ENCODE measurements at regions not wholly inside any gene's neighbourhood (a gene's known extent, or its start where the extent isn't known, plus 50 kb on each side); places are given as distances from the start of the nearest gene placed in this dataset.

DNA sequence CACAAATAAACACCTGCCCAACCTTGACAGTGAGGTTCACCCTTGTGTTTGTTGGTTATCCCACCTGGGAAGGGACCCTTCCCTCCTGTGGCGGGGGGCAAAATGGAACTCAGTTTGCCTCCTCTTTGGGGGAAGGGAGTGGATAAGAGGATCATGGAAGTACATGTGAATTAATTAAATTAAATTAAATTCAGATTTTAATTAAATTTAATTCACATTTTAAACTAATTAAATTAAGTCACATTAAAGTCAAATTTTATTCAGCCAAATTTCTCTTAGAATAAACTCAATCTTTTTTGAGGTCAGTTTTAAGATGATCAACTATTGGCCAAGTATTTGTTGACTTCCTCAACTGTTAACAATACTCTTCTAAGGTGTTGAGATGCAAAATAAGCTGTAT lies 252.4 kb upstream of the AJAP1 start:
- no peak for DNase-seq (ENCODE audit: low read depth)
- H3K4me3 ChIP-seq (ENCODE audit: low read length), result no peak overlapping the region
- TF ChIP-seq, protein P1, sequence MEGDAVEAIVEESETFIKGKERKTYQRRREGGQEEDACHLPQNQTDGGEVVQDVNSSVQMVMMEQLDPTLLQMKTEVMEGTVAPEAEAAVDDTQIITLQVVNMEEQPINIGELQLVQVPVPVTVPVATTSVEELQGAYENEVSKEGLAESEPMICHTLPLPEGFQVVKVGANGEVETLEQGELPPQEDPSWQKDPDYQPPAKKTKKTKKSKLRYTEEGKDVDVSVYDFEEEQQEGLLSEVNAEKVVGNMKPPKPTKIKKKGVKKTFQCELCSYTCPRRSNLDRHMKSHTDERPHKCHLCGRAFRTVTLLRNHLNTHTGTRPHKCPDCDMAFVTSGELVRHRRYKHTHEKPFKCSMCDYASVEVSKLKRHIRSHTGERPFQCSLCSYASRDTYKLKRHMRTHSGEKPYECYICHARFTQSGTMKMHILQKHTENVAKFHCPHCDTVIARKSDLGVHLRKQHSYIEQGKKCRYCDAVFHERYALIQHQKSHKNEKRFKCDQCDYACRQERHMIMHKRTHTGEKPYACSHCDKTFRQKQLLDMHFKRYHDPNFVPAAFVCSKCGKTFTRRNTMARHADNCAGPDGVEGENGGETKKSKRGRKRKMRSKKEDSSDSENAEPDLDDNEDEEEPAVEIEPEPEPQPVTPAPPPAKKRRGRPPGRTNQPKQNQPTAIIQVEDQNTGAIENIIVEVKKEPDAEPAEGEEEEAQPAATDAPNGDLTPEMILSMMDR (IDR thresholded peaks at IDR 0.05; ENCODE audit: insufficient read depth, low read depth, low read length, missing control alignments), result no peak

DNA sequence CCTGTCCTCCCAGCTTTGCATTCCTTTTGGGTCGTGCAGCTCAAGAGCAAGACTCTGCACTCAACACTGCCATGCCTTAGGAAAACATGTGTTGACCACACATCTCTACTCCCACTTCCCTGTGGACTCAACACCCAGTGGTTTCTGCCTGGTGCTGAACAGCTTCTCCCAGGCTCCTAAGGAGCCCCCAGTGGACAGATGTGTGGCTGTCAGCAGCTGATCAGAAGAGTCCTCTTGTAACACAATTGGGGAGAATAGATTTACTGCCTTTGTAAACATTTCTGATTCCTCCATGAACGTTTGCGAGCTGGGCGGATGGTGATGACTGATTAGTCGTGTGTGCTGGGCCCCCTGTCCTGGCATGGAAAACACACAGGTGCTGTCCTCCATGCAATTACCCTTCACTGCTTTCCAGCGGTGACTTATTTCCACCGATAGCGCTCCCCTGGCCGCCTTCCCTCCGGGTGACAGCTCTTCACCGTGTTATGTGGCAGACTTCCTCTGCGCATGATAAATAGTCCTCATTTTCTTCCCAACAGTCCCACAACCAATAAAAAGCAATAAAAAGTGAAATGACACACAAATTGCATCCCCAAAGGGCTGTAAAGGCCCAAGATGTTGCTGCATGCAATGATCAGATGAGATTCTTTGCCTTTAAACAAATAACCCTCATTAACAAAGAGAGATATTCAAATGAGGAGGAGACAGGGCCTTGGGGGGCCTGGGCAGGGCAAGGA lies 249.4 kb upstream of the AJAP1 start:
- H3K4me3 ChIP-seq (ENCODE audit: low read length), result no peak overlapping the region
- TF ChIP-seq, protein P1 (IDR thresholded peaks at IDR 0.05; ENCODE audit: insufficient read depth, low read depth, low read length, missing control alignments), result no peak
- DNase-seq (ENCODE audit: low read depth), result no peak

DNA sequence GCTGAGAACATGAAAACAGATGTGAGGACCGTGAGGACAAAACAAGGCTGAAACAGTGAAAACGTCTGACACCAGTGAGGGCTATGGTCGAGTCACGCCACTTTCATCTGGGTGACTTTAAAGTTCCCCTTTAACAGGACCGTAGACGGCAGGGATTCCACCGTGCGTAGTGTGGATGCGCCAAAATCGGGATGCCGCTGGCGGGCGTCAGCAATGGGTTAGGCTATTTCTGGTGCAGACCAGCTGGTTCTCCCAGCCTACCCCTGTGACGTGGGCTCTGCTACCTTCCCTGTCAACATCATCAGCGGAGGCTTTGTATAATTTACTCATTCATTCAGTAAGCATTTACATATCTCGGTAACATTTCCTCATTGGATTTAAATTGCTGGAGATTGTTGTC lies 246.6 kb upstream of the AJAP1 start:
- TF ChIP-seq, protein P1 (IDR thresholded peaks at IDR 0.05; ENCODE audit: insufficient read depth, low read depth, low read length, missing control alignments), result no peak
- DNase-seq (ENCODE audit: low read depth), result no peak
- H3K4me3 ChIP-seq (ENCODE audit: low read length), result no peak overlapping the region

DNA sequence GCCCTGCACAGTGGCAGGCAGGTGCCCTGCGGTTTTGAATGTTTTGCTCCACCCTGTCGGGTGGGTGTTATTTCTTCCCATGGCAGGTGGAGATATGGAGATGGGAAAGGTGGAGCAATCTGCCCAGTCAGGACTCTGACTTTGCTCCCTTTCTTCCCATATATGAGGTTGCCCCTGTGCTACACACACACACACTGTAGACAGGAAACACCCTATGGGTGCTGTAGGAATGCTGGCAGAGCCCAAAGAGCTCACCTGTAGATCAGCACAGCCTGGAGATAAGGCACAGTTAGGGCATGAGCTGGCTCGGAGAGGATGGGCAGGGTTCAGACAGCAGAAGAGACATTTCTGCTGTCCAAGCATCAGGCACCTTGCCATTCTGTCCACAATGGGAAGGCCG lies 246.0 kb upstream of the AJAP1 start:
- no peak for DNase-seq (ENCODE audit: low read depth)
- TF ChIP-seq, protein P1 (IDR thresholded peaks at IDR 0.05; ENCODE audit: insufficient read depth, low read depth, low read length, missing control alignments), result no peak
- no peak overlapping the region for H3K4me3 ChIP-seq (ENCODE audit: low read length)

DNA sequence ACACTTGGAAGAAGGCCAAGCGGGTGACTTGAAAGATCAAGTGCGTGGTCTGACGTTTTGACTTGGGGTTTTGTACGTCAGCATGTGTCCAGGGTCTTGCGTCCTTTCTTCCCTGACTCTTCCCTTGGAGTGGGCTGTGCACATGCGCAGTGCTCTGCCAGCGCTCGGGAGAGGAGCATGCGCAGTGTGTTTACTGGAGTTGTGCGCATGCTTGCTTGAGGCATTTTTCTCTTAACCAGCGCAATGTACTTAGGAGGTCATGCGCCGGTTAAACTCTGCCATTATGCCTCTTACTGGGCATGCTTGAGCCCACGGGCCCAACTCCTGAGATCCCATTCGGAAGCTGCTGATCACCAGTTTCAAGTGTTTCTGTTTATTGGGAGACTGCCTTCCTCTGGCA lies 242.5 kb upstream of the AJAP1 start:
- DNase-seq (ENCODE audit: low read depth), result no peak
- TF ChIP-seq, protein P1 (IDR thresholded peaks at IDR 0.05; ENCODE audit: insufficient read depth, low read depth, low read length, missing control alignments), result no peak
- no peak overlapping the region for H3K4me3 ChIP-seq (ENCODE audit: low read length)

DNA sequence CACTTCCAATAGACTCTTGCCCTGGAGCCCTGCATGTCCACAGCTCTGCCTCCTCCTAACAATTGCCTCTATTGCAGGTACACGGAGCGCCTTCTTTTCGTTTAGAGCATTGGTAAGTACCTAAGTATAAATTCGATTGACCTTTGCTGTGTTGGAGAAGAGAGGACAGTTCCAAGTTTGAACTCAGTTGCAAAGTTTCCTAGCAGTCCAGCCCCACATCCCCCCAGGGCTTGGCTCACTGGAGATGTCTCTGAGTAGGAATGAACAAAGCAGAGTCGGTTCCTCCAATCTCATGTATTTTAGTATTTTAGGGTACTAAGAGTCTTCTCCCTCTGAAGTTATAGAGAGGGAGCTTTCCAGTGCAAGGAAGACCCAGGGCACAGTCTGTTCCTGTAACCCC lies 238.9 kb upstream of the AJAP1 start:
- H3K4me3 ChIP-seq (ENCODE audit: low read length), result no peak overlapping the region
- TF ChIP-seq, protein P1 (IDR thresholded peaks at IDR 0.05; ENCODE audit: insufficient read depth, low read depth, low read length, missing control alignments), result no peak
- DNase-seq (ENCODE audit: low read depth), result no peak

DNA sequence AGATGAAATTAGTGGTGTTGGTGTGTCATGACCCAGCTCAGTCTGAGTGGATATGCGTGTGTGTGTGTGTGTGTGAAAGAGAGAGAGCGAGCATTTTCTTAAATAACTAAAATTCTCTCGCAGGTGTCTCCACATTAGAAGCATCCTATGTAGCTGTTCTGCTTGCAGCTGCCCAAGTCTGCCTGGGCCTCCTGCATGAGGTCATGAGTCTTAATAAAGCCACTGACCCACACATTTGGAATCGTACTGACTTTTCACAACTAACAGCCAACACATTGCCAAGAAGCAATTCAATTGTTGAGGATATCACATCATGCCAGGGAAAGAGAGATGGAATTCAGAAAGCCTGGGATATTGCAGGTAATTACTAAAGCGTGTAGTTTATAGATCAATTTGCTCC lies 238.2 kb upstream of the AJAP1 start:
- TF ChIP-seq, protein P1 (IDR thresholded peaks at IDR 0.05; ENCODE audit: insufficient read depth, low read depth, low read length, missing control alignments), result no peak
- DNase-seq (ENCODE audit: low read depth), result no peak
- H3K4me3 ChIP-seq (ENCODE audit: low read length), result no peak overlapping the region

Data from epithelial cell of esophagus (primary cell).